SK-N-SH treated with all-trans-retinoic acid at 6 μM for 48 hours (cell line): ENCODE measurements at regions not wholly inside any gene's neighbourhood (a gene's known extent, or its start where the extent isn't known, plus 50 kb on each side); places are given as distances from the start of the nearest gene placed in this dataset.

Experiments
- ATAC-seq: fragments of 200-7000 bp; cut with Tn5 transposase; 3 replicates; pipeline ENCODE4 v1.9.1; 2020; ENCODE audit warnings: mild to moderate bottlenecking, moderate library complexity
- ARNTL ChIP-seq: fragments of 450-650 bp; formaldehyde crosslinking; IDR thresholded peaks from 2 replicates; pipeline ENCODE4 v1.5.0; 2020; ENCODE audit warnings: low read depth, mild to moderate bottlenecking, moderate library complexity, borderline replicate concordance
- BACH2 ChIP-seq: fragments of 250-450 bp; sonication (Bioruptor Pico); IDR thresholded peaks from 2 replicates; pipeline ENCODE4 v1.9.0; 2021; ENCODE audit warnings: mild to moderate bottlenecking, borderline replicate concordance
- CREB5 ChIP-seq: fragments of 250-450 bp; sonication (Bioruptor Pico); IDR thresholded peaks from 2 replicates; pipeline ENCODE4 v1.5.1; 2020; ENCODE audit warnings: low read depth, mild to moderate bottlenecking, moderate library complexity
- CSDC2 ChIP-seq: fragments of 250-450 bp; sonication (Bioruptor Pico); IDR thresholded peaks from 2 replicates; pipeline ENCODE4 v1.5.0; 2020; ENCODE audit warnings: mild to moderate bottlenecking, moderate library complexity
- CSRNP3 ChIP-seq: fragments of 250-450 bp; sonication (Bioruptor Pico); IDR thresholded peaks from 2 replicates; pipeline ENCODE4 v1.5.1; 2021; ENCODE audit warnings: mild to moderate bottlenecking, moderate library complexity
- ESRRG ChIP-seq: fragments of 250-450 bp; sonication (Bioruptor Pico); IDR thresholded peaks from 2 replicates; pipeline ENCODE4 v1.6.1; 2021; ENCODE audit warnings: mild to moderate bottlenecking
- GLIS3 ChIP-seq: fragments of 250-450 bp; sonication (Bioruptor Pico); IDR thresholded peaks from 2 replicates; pipeline ENCODE4 v1.5.0; 2020; ENCODE audit warnings: mild to moderate bottlenecking, moderate library complexity
- ISL1 ChIP-seq: fragments of 250-450 bp; sonication (Bioruptor Pico); IDR thresholded peaks from 2 replicates; pipeline ENCODE4 v2.1.2; 2022; ENCODE audit warnings: mild to moderate bottlenecking, moderate library complexity
- OSR1 ChIP-seq: fragments of 250-450 bp; sonication (Bioruptor Pico); IDR thresholded peaks from 2 replicates; pipeline ENCODE4 v1.8.0; 2022; ENCODE audit warnings: moderate library complexity, mild to moderate bottlenecking, inconsistent platforms
- PATZ1 ChIP-seq: fragments of 250-450 bp; sonication (Bioruptor Pico); IDR thresholded peaks from 2 replicates; pipeline ENCODE4 v1.8.0; 2020; ENCODE audit warnings: mild to moderate bottlenecking, moderate library complexity, borderline replicate concordance
- POU6F1 ChIP-seq: fragments of 250-450 bp; sonication (Bioruptor Pico); IDR thresholded peaks from 2 replicates; pipeline ENCODE4 v1.8.0; 2021; ENCODE audit warnings: low read depth, mild to moderate bottlenecking, moderate library complexity, borderline replicate concordance
- PPARA ChIP-seq: fragments of 250-450 bp; sonication (Bioruptor Pico); IDR thresholded peaks from 2 replicates; pipeline ENCODE4 v1.5.0; 2020; ENCODE audit warnings: mild to moderate bottlenecking, borderline replicate concordance
- RARB ChIP-seq: fragments of 250-450 bp; sonication (Bioruptor Pico); IDR thresholded peaks from 2 replicates; pipeline ENCODE4 v1.8.0; 2021; ENCODE audit warnings: mild to moderate bottlenecking, moderate library complexity
- TCF4 ChIP-seq: fragments of 250-450 bp; sonication (Bioruptor Pico); IDR thresholded peaks from 2 replicates; pipeline ENCODE4 v1.8.0; 2021; ENCODE audit warnings: mild to moderate bottlenecking, moderate library complexity, borderline replicate concordance
- TOX ChIP-seq: fragments of 250-450 bp; sonication (Bioruptor Pico); IDR thresholded peaks from 2 replicates; pipeline ENCODE4 v1.8.0; 2021; ENCODE audit warnings: mild to moderate bottlenecking, moderate library complexity, borderline replicate concordance
- TSHZ2 ChIP-seq: fragments of 250-450 bp; sonication (Bioruptor Pico); IDR thresholded peaks from 2 replicates; pipeline ENCODE4 v1.5.0; 2020; ENCODE audit warnings: mild to moderate bottlenecking, moderate library complexity
- ZC3H10 ChIP-seq: fragments of 250-450 bp; sonication (Bioruptor Pico); IDR thresholded peaks from 2 replicates; pipeline ENCODE4 v1.5.1; 2021; ENCODE audit warnings: mild to moderate bottlenecking, moderate library complexity
- ZFP3 ChIP-seq: fragments of 250-450 bp; sonication (Bioruptor Pico); IDR thresholded peaks from 2 replicates; pipeline ENCODE4 v1.5.0; 2020; ENCODE audit warnings: mild to moderate bottlenecking, moderate library complexity
- ZFP30 ChIP-seq: fragments of 450-650 bp; formaldehyde crosslinking; IDR thresholded peaks from 2 replicates; pipeline ENCODE4 v1.5.0; 2022; ENCODE audit warnings: mild to moderate bottlenecking, moderate library complexity
- ZNF565 ChIP-seq: fragments of 450-650 bp; formaldehyde crosslinking; conservative IDR thresholded peaks from 2 replicates; pipeline ENCODE4 v1.5.0; 2020; ENCODE audit warnings: low read depth, mild to moderate bottlenecking, moderate library complexity
- ZNF70 ChIP-seq: fragments of 450-650 bp; formaldehyde crosslinking; IDR thresholded peaks from 2 replicates; pipeline ENCODE4 v1.5.0; 2020; ENCODE audit warnings: mild to moderate bottlenecking, moderate library complexity
- ZNF8 ChIP-seq: fragments of 450-650 bp; formaldehyde crosslinking; IDR thresholded peaks from 2 replicates; pipeline ENCODE4 v1.5.0; 2020; ENCODE audit warnings: mild to moderate bottlenecking, moderate library complexity

GRCh38 chr6:133606852-133607251, 282.1 kb upstream of the TCF21 start:
- TF ChIP-seq CSRNP3 (CRISPR knock-in tag): no peak
- no peak for TF ChIP-seq TSHZ2 (CRISPR knock-in tag)
- TF ChIP-seq PPARA (CRISPR knock-in tag): no peak
- no peak for TF ChIP-seq TCF4 (CRISPR knock-in tag)
- no peak for TF ChIP-seq BACH2
- no peak for TF ChIP-seq OSR1 (CRISPR knock-in tag)
- TF ChIP-seq CSDC2 (CRISPR knock-in tag): no peak
- TF ChIP-seq PATZ1 (CRISPR knock-in tag): no peak
- TF ChIP-seq ZNF70: no peak
- no peak for TF ChIP-seq RARB (CRISPR knock-in tag)
- TF ChIP-seq ISL1: no peak
- no peak for TF ChIP-seq TOX (CRISPR knock-in tag)
- no peak for TF ChIP-seq ZC3H10 (CRISPR knock-in tag)
- TF ChIP-seq ESRRG (CRISPR knock-in tag): no peak
- TF ChIP-seq ZNF565 (CRISPR knock-in tag): no peak
- TF ChIP-seq POU6F1: no peak
- TF ChIP-seq ARNTL (CRISPR knock-in tag): no peak
- no peak for TF ChIP-seq ZFP3
- TF ChIP-seq ZNF8 (CRISPR knock-in tag): no peak
- no peak for ATAC-seq

- ATAC-seq: no peak
- TF ChIP-seq CSDC2 (CRISPR knock-in tag) (no peak), GLIS3 (CRISPR knock-in tag) (no peak), TCF4 (CRISPR knock-in tag) (no peak)
Measured at GRCh38 chr6:133608620-133609019, 280.3 kb upstream of the TCF21 start.

- no peak for ATAC-seq
- TF ChIP-seq BACH2 (no peak), CREB5 (CRISPR knock-in tag) (no peak), CSDC2 (CRISPR knock-in tag) (no peak), GLIS3 (CRISPR knock-in tag) (no peak), POU6F1 (no peak), ARNTL (CRISPR knock-in tag) (no peak), ZC3H10 (CRISPR knock-in tag) (no peak), TOX (CRISPR knock-in tag) (no peak), TCF4 (CRISPR knock-in tag) (no peak), PATZ1 (CRISPR knock-in tag) (no peak), ZFP30 (no peak), ISL1 (no peak), CSRNP3 (CRISPR knock-in tag) (no peak)
Measured at GRCh38 chr6:133609415-133610226, 279.3 kb upstream of the TCF21 start.
